ENCODE measurements at regions not wholly inside any gene's neighbourhood (a gene's known extent, or its start where the extent isn't known, plus 50 kb on each side); places are given as distances from the start of the nearest gene placed in this dataset.

DNA sequence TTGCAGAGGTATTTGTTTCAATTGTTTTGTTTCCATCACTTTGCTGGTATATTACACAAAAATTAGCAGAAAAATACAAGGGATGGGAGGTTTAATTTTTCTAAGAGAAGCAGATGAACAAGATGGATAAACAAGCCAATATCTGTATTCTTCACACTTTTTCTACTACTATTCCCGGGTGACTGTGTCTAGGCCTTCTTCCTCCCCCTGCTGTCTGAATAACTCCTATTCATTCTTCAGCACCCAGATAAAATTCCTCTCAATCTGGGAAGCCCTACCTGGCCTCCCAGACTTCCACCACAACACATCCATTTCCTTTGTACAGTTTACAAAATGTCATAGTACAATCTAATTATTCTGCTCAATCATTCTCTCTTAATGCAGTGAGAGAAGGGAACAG, 666.6 kb upstream of the TENM4 start:
- 67% methylated on average over 1 of the region's 1 CpG; no CpG with 5 or more reads in 1 of the 2 experiments for WGBS, 2 experiments (ENCODE audit: extremely low coverage in 2 of 2, insufficient read length in 1 of 2)
- H3K79me1 ChIP-seq (ENCODE audit: low read depth in 1 of 2, low read length in 2 of 2) = no peaks in the 10 kb centered on the region
- H3K27ac ChIP-seq (ENCODE audit: insufficient read depth, low read length) = no peak overlapping the region
- no peak overlapping the region for H3K56ac ChIP-seq (ENCODE audit: extremely low read depth, insufficient read depth, low read length)
- no peak overlapping the region for H3K4ac ChIP-seq (ENCODE audit: low read depth, low read length)
- no peak overlapping the region for H2BK20ac ChIP-seq (ENCODE audit: low read depth, low read length)
- POLR2A ChIA-PET (ENCODE audit: unreplicated experiment) = no interaction called here
- no TSS peak for BruUV-seq (replicated peaks)
- H3K9me1 ChIP-seq (ENCODE audit: insufficient read depth, low read length) = peaks cover 9% of the 10 kb centered on the region
- H4K8ac ChIP-seq (ENCODE audit: low read depth in 2 of 2, low read length in 2 of 2) = no peak overlapping the region
- TF ChIP-seq, protein P1, sequence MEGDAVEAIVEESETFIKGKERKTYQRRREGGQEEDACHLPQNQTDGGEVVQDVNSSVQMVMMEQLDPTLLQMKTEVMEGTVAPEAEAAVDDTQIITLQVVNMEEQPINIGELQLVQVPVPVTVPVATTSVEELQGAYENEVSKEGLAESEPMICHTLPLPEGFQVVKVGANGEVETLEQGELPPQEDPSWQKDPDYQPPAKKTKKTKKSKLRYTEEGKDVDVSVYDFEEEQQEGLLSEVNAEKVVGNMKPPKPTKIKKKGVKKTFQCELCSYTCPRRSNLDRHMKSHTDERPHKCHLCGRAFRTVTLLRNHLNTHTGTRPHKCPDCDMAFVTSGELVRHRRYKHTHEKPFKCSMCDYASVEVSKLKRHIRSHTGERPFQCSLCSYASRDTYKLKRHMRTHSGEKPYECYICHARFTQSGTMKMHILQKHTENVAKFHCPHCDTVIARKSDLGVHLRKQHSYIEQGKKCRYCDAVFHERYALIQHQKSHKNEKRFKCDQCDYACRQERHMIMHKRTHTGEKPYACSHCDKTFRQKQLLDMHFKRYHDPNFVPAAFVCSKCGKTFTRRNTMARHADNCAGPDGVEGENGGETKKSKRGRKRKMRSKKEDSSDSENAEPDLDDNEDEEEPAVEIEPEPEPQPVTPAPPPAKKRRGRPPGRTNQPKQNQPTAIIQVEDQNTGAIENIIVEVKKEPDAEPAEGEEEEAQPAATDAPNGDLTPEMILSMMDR (conservative IDR thresholded peaks at IDR 0.05; ENCODE audit: low read depth, low read length) = 0 out of 2 replicates have a peak, but pooled peaks have one; percentile 13
- TF ChIP-seq, protein P2, sequence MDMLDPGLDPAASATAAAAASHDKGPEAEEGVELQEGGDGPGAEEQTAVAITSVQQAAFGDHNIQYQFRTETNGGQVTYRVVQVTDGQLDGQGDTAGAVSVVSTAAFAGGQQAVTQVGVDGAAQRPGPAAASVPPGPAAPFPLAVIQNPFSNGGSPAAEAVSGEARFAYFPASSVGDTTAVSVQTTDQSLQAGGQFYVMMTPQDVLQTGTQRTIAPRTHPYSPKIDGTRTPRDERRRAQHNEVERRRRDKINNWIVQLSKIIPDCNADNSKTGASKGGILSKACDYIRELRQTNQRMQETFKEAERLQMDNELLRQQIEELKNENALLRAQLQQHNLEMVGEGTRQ (IDR thresholded peaks at IDR 0.05; ENCODE audit: low read depth, low read length) = no peak
- TF ChIP-seq MAZ (IDR thresholded peaks at IDR 0.05; ENCODE audit: borderline replicate concordance, low read depth, low read length) (no peak), MXI1 (IDR thresholded peaks at IDR 0.05; ENCODE audit: borderline replicate concordance, low read depth, low read length) (no peak), RAD21 (IDR thresholded peaks at IDR 0.05; ENCODE audit: low read length) (peak; percentile 25; the same call in 1 of the 2 replicates), RFX5 (IDR thresholded peaks at IDR 0.05; ENCODE audit: low read depth, low read length) (no peak), MAFK (IDR thresholded peaks at IDR 0.05; ENCODE audit: low read depth, low read length) (no peak)
- no peak overlapping the region for H2BK120ac ChIP-seq (ENCODE audit: low read depth, low read length)
- no peak overlapping the region for H2BK15ac ChIP-seq (ENCODE audit: low read depth, low read length)
- no peak overlapping the region for H3K23ac ChIP-seq (ENCODE audit: low read depth, low read length)
- peaks cover 5% of the 10 kb centered on the region for H3K4me1 ChIP-seq (ENCODE audit: control insufficient read depth, insufficient read depth, low read length)
- no peak overlapping the region for H3K4me3 ChIP-seq (ENCODE audit: insufficient read depth, low read depth, low read length)
- H2AK5ac ChIP-seq (ENCODE audit: low read depth, low read length) = no peak overlapping the region
- no peak overlapping the region for H3K18ac ChIP-seq (ENCODE audit: low read depth, low read length)
- no peak overlapping the region for H3K9ac ChIP-seq (ENCODE audit: low read depth, low read length)
- no peak overlapping the region for H4K91ac ChIP-seq (ENCODE audit: insufficient read depth, low read depth, low read length)
- H2AFZ ChIP-seq (replicated peaks; ENCODE audit: low read length, poor library complexity) = no peak overlapping the region
- H3K14ac ChIP-seq (replicated peaks; ENCODE audit: low read depth, low read length) = no peak overlapping the region
- H3K27me3 ChIP-seq (ENCODE audit: control insufficient read depth, insufficient read depth, low read length) = no peaks in the 10 kb centered on the region
- no peak overlapping the region for H2AK9ac ChIP-seq (replicated peaks; ENCODE audit: low read depth, low read length, poor library complexity)
- H4K20me1 ChIP-seq (ENCODE audit: insufficient read depth, low read length) = no peaks in the 10 kb centered on the region
- no peak for ATAC-seq (ENCODE audit: low read depth)
- dilution Hi-C loops (cut with HindIII; ENCODE audit: low sequenced_read_pairs, unreplicated experiment) (no loop called here), intact Hi-C loops (cut with micrococcal nuclease) (no loop called here), in situ Hi-C loops (cut with MboI; ENCODE audit: low sequenced_read_pairs) (no loop called here)
- no peak overlapping the region for H3K4me2 ChIP-seq (ENCODE audit: low read depth, low read length)
- no peaks in the 10 kb centered on the region for H3K9me3 ChIP-seq (ENCODE audit: control insufficient read depth, insufficient read depth, low read length)
- CTCF ChIA-PET = no interaction called here
- no peak overlapping the region for H2BK5ac ChIP-seq (ENCODE audit: low read depth, low read length, poor library complexity, severe bottlenecking)
- no peak overlapping the region for H4K5ac ChIP-seq (ENCODE audit: low read depth, low read length)
- no peak for DNase-seq
- no peaks in the 10 kb centered on the region for H3K36me3 ChIP-seq (ENCODE audit: control insufficient read depth, insufficient read depth, low read length)
